Activated T-cell treated with anti-CD3 and anti-CD28 coated beads, Interleukin-2, amount 50 U/mL, for 72 hours (primary cell): ENCODE measurements at regions not wholly inside any gene's neighbourhood (a gene's known extent, or its start where the extent isn't known, plus 50 kb on each side); places are given as distances from the start of the nearest gene placed in this dataset.
"Not testable (repeated sequence)": the region's sequence is repeated elsewhere in the genome, so short reads cannot be mapped to it uniquely, and the experiment has no call there.

Source experiments
- ATAC-seq, 2 donors: fragments of 150-1000 bp; cut with Tn5 transposase; replicated peaks in 1 of 2; 2 replicates each; pipeline ENCODE4 v1.10.0; 2021; ENCODE audit warnings: moderate library complexity in 2 of 2, mild to moderate bottlenecking in 1 of 2
- DNase-seq, 2 donors: peaks; one replicate each; pipeline ENCODE4 v3.0.0; 2021 to 2022; ENCODE audit warnings: mixed read lengths in 1 of 2
- H3K27ac Mint-ChIP-seq: one replicate; pipeline ENCODE4 v1.8.0; 2022; ENCODE audit warnings: mild to moderate bottlenecking, moderate library complexity, mixed read lengths
- H3K27me3 Mint-ChIP-seq: one replicate; pipeline ENCODE4 v1.8.0; 2022; ENCODE audit warnings: low read depth, mixed read lengths
- H3K36me3 Mint-ChIP-seq, 2 donors: one replicate each; pipeline ENCODE4 v1.8.0; 2022; ENCODE audit warnings: mixed read lengths in 2 of 2, mild to moderate bottlenecking in 1 of 2; ENCODE audit not compliant: insufficient read depth in 2 of 2
- H3K4me1 Mint-ChIP-seq: one replicate; pipeline ENCODE4 v1.8.0; 2022; ENCODE audit warnings: low read depth, mixed read lengths
- H3K4me3 Mint-ChIP-seq, 2 donors: one replicate each; pipeline ENCODE4 v1.8.0; 2022; ENCODE audit warnings: mild to moderate bottlenecking in 2 of 2, mixed read lengths in 2 of 2, moderate library complexity in 2 of 2
- H3K9me3 Mint-ChIP-seq, 2 donors: one replicate each; pipeline ENCODE4 v1.8.0; 2022; ENCODE audit warnings: mixed read lengths in 2 of 2

GRCh38 chr20:51958099-51959065 lies 156.1 kb upstream of the SALL4 start:
- H3K27me3 Mint-ChIP-seq: peaks cover 37% of the 10 kb centered on the region
- H3K4me1 Mint-ChIP-seq: no peaks in the 10 kb centered on the region
- H3K27ac Mint-ChIP-seq: no peak overlapping the region
- ATAC-seq (no peak), DNase-seq (no peak)
- peaks cover 0 to 3% of the 10 kb centered on the region in 2 donors for H3K9me3 Mint-ChIP-seq
- peaks cover 2% of the 10 kb centered on the region in 2 donors for H3K36me3 Mint-ChIP-seq
- peak overlapping the region in 1 of 2 donors; percentile 16 for H3K4me3 Mint-ChIP-seq

- Mint-ChIP-seq H3K36me3 (peaks cover 2% of the 10 kb centered on the region in 2 donors), H3K27me3 (peaks cover 28% of the 10 kb centered on the region), H3K9me3 (peaks cover 0 to 3% of the 10 kb centered on the region in 2 donors), H3K27ac (no peak overlapping the region), H3K4me1 (no peaks in the 10 kb centered on the region), H3K4me3 (no peak overlapping the region)
- ATAC-seq: no peak
- no peak for DNase-seq
Measured at GRCh38 chr20:51955756-51956155, 153.4 kb upstream of the SALL4 start.

GRCh38 chr20:51953731-51954340 lies 151.5 kb upstream of the SALL4 start:
- Mint-ChIP-seq H3K4me3 (no peak overlapping the region), H3K36me3 (peaks cover 2% of the 10 kb centered on the region in 2 donors), H3K27ac (no peak overlapping the region), H3K27me3 (peaks cover 12% of the 10 kb centered on the region), H3K9me3 (peaks cover 0 to 3% of the 10 kb centered on the region in 2 donors), H3K4me1 (no peaks in the 10 kb centered on the region)
- ATAC-seq (no peak), DNase-seq (no peak)

- Mint-ChIP-seq H3K27me3 (peaks cover 6% of the 10 kb centered on the region), H3K27ac (no peak overlapping the region), H3K36me3 (peaks cover 2% of the 10 kb centered on the region in 2 donors), H3K9me3 (peaks cover 0 to 3% of the 10 kb centered on the region in 2 donors), H3K4me3 (no peak overlapping the region), H3K4me1 (no peaks in the 10 kb centered on the region)
- no peak for ATAC-seq
- no peak for DNase-seq
Measured at GRCh38 chr20:51950926-51951325, 148.6 kb upstream of the SALL4 start.

GRCh38 chr20:51946586-51946985 lies 144.3 kb upstream of the SALL4 start:
- Mint-ChIP-seq H3K4me3 (no peak overlapping the region), H3K36me3 (no peaks in the 10 kb centered on the region), H3K4me1 (no peaks in the 10 kb centered on the region), H3K27ac (no peak overlapping the region), H3K9me3 (no peaks in the 10 kb centered on the region), H3K27me3 (no peaks in the 10 kb centered on the region)
- DNase-seq (no peak), ATAC-seq (no peak)

- Mint-ChIP-seq H3K27ac (no peak overlapping the region), H3K9me3 (no peaks in the 10 kb centered on the region), H3K4me3 (no peak overlapping the region), H3K36me3 (no peaks in the 10 kb centered on the region), H3K27me3 (no peaks in the 10 kb centered on the region), H3K4me1 (no peaks in the 10 kb centered on the region)
- DNase-seq (no peak), ATAC-seq (no peak)
Measured at GRCh38 chr20:51945881-51946280, 143.6 kb upstream of the SALL4 start.

- no peaks in the 10 kb centered on the region for H3K27me3 Mint-ChIP-seq
- H3K36me3 Mint-ChIP-seq: no peaks in the 10 kb centered on the region
- ATAC-seq: no peak
Measured at GRCh38 chr20:51945177-51945576, 142.9 kb upstream of the SALL4 start.

GRCh38 chr20:51943761-51944160 lies 141.4 kb upstream of the SALL4 start:
- Mint-ChIP-seq H3K9me3 (no peaks in the 10 kb centered on the region), H3K4me3 (no peak overlapping the region), H3K36me3 (no peaks in the 10 kb centered on the region)

More at GRCh38 chr20:51945177-51945576, 142.9 kb upstream of the SALL4 start:
- Mint-ChIP-seq H3K4me1 (no peaks in the 10 kb centered on the region), H3K27ac (no peak overlapping the region), H3K4me3 (no peak overlapping the region), H3K9me3 (no peaks in the 10 kb centered on the region)
- no peak for DNase-seq

DNA sequence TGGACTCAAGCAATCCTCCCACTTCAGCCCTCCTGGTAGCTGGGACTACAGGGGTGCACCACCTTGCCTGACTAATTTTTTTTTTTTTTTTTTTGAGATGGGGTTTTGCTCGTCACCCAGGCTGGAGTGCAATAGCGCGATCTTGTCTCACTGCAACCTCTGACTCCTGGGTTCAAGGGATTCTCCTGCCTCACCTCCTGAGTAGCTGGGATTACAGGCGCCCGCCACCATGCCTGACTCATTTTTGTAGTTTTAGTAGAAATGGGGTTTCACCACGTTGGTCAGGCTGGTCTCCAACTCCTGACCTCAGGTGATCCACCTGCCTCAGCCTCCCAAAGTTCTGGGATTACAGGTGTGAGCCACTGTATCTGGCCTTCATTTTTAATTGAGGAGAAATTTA lies 141.0 kb upstream of the SALL4 start:
- H3K4me3 Mint-ChIP-seq, DNase-seq, H3K36me3 Mint-ChIP-seq, ATAC-seq, H3K4me1 Mint-ChIP-seq, H3K27me3 Mint-ChIP-seq, H3K9me3 Mint-ChIP-seq, H3K27ac Mint-ChIP-seq: not testable (repeated sequence)

More at GRCh38 chr20:51943761-51944160, 141.4 kb upstream of the SALL4 start:
- ATAC-seq (no peak), DNase-seq (no peak)
- no peaks in the 10 kb centered on the region for H3K27me3 Mint-ChIP-seq
- H3K27ac Mint-ChIP-seq: no peak overlapping the region
- no peaks in the 10 kb centered on the region for H3K4me1 Mint-ChIP-seq

DNA sequence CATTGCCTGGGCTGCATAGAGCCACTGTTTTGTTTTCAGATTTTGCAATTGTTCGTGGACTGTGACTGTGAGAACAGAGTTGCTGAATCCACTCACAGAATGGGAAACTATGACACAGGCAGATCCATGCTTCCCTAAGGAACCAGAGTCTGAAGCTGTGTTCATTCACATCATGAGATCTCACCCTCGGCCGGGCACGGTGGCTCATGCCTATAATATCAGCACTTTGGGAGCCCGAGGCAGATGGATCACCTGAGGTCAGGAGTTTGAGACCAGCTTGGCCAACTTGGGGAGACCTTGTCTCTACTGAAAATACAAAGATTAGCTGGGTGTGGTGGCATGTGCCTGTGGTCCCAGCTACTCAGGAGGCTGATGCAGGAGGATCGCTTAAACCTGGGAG lies 139.2 kb upstream of the SALL4 start:
- H3K36me3 Mint-ChIP-seq: no peaks in the 10 kb centered on the region
- no peaks in the 10 kb centered on the region for H3K9me3 Mint-ChIP-seq
- no peaks in the 10 kb centered on the region for H3K4me1 Mint-ChIP-seq
- no peak overlapping the region for H3K27ac Mint-ChIP-seq
- DNase-seq: no peak
- H3K4me3 Mint-ChIP-seq: no peak overlapping the region
- no peak for ATAC-seq
- H3K27me3 Mint-ChIP-seq: no peaks in the 10 kb centered on the region

- no peaks in the 10 kb centered on the region for H3K4me1 Mint-ChIP-seq
- no peak for ATAC-seq
Measured at GRCh38 chr20:51939259-51939585, 136.9 kb upstream of the SALL4 start.

DNA sequence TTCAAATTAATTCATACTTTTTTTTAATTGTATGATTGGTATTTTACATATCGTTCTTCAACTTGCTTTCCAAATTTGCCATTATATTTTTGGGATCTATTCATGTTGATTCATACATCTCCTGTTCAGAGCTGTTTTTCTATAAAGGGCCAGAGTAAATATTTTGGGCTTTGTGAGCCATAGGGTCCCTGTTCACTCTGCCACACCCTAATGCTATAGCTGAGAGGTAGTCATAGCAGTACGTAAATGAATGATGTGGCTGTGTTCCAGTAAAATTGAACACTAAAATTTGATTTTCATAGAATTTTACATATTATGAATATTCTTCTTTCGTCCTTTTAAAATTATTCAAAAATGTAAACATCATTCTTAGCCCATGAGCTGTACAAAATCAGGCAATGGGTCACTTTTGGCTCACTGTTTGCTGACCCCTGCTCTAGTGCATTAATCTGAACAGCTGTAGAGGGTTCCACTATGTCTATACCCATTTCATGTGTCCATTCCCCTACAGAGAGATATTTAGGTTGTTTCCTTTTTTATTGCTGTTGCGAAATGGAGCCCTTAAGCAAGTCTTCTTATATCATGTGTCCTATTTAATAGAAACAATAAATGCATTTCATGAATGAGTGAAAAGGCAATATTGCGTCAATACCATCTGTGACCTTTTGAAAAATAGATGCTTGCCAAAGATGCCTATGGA lies 136.4 kb upstream of the SALL4 start:
- Mint-ChIP-seq H3K9me3 (no peaks in the 10 kb centered on the region), H3K27ac (no peak overlapping the region), H3K4me3 (no peak overlapping the region), H3K36me3 (no peaks in the 10 kb centered on the region), H3K4me1 (no peaks in the 10 kb centered on the region), H3K27me3 (no peaks in the 10 kb centered on the region)
- ATAC-seq (no peak), DNase-seq (no peak)

More at GRCh38 chr20:51939259-51939585, 136.9 kb upstream of the SALL4 start:
- no peaks in the 10 kb centered on the region for H3K36me3 Mint-ChIP-seq
- H3K27me3 Mint-ChIP-seq: no peaks in the 10 kb centered on the region
- H3K9me3 Mint-ChIP-seq: no peaks in the 10 kb centered on the region
- no peak overlapping the region for H3K27ac Mint-ChIP-seq
- no peak for DNase-seq
- H3K4me3 Mint-ChIP-seq: no peak overlapping the region

- no peak overlapping the region for H3K27ac Mint-ChIP-seq
- ATAC-seq (no peak), DNase-seq (no peak)
- no peaks in the 10 kb centered on the region for H3K9me3 Mint-ChIP-seq
- no peaks in the 10 kb centered on the region for H3K4me1 Mint-ChIP-seq
- H3K27me3 Mint-ChIP-seq: no peaks in the 10 kb centered on the region
- H3K36me3 Mint-ChIP-seq: no peaks in the 10 kb centered on the region
- no peak overlapping the region for H3K4me3 Mint-ChIP-seq
Measured at GRCh38 chr20:51937779-51938178, 135.5 kb upstream of the SALL4 start.
